ENCODE measurements at regions not wholly inside any gene's neighbourhood (a gene's known extent, or its start where the extent isn't known, plus 50 kb on each side); places are given as distances from the start of the nearest gene placed in this dataset.

DNA sequence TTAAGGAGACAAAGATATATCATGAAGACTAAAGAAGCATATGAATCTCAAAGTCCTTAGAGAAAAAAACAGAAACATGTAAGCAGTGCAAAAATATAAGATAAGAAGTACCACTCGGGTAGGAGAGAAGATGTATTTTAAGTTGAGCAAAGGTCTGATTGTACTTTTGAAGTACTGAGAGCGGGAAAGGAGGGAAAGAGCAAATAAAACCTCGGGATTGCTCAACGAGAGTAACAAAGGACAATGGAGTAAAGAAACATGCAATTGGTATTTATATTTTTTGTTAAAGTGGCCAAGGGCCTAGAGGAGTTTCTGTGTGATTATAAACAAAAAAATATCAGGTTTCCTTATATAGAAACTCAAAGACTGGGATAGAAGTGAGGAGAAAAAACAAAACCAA, 251.9 kb downstream of the LNPK start:
- Mint-ChIP-seq H3K27ac (no peak overlapping the region), H3K4me3 (no peak overlapping the region)

DNA sequence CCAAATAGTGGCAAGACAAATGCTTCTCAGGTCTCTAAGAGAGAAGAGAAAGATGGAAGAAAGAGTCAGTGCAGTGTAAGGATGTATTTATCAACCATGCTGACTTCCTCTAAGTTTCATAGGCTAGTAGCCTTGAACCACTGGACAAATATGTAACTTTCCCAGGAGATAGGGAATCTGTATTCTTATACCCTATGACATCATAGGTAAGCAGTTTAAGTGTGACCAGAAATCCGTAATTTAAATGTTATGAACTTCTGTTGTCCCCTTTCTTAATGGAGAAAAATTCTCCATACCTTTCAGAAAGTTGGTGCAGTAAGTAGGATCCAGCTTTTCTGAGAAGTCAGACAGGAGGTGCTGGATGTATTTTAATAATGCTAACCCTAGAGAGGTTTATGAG, 256.2 kb downstream of the LNPK start:
- TF ChIP-seq, protein P1, sequence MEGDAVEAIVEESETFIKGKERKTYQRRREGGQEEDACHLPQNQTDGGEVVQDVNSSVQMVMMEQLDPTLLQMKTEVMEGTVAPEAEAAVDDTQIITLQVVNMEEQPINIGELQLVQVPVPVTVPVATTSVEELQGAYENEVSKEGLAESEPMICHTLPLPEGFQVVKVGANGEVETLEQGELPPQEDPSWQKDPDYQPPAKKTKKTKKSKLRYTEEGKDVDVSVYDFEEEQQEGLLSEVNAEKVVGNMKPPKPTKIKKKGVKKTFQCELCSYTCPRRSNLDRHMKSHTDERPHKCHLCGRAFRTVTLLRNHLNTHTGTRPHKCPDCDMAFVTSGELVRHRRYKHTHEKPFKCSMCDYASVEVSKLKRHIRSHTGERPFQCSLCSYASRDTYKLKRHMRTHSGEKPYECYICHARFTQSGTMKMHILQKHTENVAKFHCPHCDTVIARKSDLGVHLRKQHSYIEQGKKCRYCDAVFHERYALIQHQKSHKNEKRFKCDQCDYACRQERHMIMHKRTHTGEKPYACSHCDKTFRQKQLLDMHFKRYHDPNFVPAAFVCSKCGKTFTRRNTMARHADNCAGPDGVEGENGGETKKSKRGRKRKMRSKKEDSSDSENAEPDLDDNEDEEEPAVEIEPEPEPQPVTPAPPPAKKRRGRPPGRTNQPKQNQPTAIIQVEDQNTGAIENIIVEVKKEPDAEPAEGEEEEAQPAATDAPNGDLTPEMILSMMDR (IDR thresholded peaks at IDR 0.05) = no peak
- no peaks in the 10 kb centered on the region for H3K4me1 Mint-ChIP-seq
- peaks cover 4% of the 10 kb centered on the region for H3K9me3 Mint-ChIP-seq
- DNase-seq = no peak
- no peak overlapping the region for H3K27ac Mint-ChIP-seq
- no peak overlapping the region for H3K4me3 Mint-ChIP-seq
- H3K36me3 Mint-ChIP-seq (ENCODE audit: low read depth) = no peaks in the 10 kb centered on the region
- peaks cover 3% of the 10 kb centered on the region for H3K27me3 Mint-ChIP-seq (ENCODE audit: low read depth, poor library complexity)

More for the DNA sequence above, 251.9 kb downstream of the LNPK start:
- H3K36me3 Mint-ChIP-seq (ENCODE audit: low read depth) = no peaks in the 10 kb centered on the region
- peaks cover 4% of the 10 kb centered on the region for H3K9me3 Mint-ChIP-seq
- no peak for DNase-seq
- peaks cover 2% of the 10 kb centered on the region for H3K4me1 Mint-ChIP-seq
- no peaks in the 10 kb centered on the region for H3K27me3 Mint-ChIP-seq (ENCODE audit: low read depth, poor library complexity)
- TF ChIP-seq, protein P1 (IDR thresholded peaks at IDR 0.05) = no peak

DNA sequence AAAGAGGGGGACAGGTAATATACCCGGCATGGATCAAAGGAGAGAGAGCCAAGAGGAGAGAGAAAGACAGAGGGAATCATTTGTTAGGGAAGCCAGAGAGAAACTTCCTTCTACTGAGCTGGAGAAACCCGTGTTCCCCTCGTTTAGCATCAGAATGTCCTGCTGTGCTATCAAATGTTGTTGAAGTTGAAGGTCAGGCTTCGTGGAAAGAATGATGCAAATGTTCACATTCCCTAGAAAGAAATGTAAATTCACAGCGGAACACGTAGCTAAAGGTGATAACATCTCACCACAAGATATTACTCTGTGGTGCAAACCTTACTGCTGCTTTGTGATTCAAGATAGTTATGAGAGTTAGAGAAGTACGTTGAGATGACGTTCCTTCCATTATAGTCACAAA, 258.1 kb downstream of the LNPK start:
- no peaks in the 10 kb centered on the region for H3K4me1 Mint-ChIP-seq
- TF ChIP-seq, protein P1 (IDR thresholded peaks at IDR 0.05) = no peak
- peaks cover 8% of the 10 kb centered on the region for H3K27me3 Mint-ChIP-seq (ENCODE audit: low read depth, poor library complexity)
- H3K9me3 Mint-ChIP-seq = no peaks in the 10 kb centered on the region
- no peak overlapping the region for H3K27ac Mint-ChIP-seq
- H3K4me3 Mint-ChIP-seq = no peak overlapping the region
- H3K36me3 Mint-ChIP-seq (ENCODE audit: low read depth) = no peaks in the 10 kb centered on the region
- DNase-seq = no peak

DNA sequence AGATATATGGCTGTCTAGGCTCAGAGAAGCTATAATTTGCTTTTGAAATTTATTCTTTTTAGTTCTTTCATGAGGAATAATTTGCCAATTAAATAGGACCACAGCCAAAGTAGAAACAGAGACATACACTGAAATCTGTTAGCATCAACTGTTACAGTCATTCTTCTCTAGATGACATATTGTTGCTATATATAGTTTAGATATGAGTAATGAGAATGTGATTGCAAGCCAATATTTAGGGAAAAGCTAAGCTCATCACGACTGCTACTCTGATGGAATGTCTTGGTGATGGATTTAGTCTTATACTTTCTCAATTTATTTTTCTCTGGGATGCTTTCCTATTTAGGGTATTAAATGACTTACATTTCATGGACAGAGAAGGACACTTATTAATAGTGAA, 259.1 kb downstream of the LNPK start:
- Mint-ChIP-seq H3K4me1 (no peaks in the 10 kb centered on the region), H3K4me3 (no peak overlapping the region), H3K9me3 (no peaks in the 10 kb centered on the region), H3K27me3 (ENCODE audit: low read depth, poor library complexity) (peaks cover 8% of the 10 kb centered on the region), H3K27ac (no peak overlapping the region), H3K36me3 (ENCODE audit: low read depth) (no peaks in the 10 kb centered on the region)
- DNase-seq = no peak
- TF ChIP-seq, protein P1 (IDR thresholded peaks at IDR 0.05) = no peak

DNA sequence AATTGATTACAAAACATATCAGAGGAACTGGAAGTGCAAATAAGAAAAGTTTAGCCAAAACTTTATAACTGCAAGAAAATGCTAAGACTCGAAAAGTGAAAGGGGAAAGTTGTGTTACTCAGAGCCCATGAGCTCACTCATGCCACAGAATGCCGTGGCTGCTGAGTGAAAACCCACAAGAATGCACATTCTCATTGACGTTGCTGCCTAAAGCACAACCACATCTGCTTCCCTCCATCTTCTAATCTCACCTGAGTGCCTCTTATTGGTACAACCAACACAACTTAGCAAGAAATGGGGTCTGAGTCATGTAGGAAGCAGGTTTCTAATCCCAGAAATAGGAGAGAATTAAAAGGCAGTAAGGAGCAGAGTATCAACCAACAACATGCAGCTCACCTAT, 259.7 kb downstream of the LNPK start:
- no peaks in the 10 kb centered on the region for H3K9me3 Mint-ChIP-seq

DNA sequence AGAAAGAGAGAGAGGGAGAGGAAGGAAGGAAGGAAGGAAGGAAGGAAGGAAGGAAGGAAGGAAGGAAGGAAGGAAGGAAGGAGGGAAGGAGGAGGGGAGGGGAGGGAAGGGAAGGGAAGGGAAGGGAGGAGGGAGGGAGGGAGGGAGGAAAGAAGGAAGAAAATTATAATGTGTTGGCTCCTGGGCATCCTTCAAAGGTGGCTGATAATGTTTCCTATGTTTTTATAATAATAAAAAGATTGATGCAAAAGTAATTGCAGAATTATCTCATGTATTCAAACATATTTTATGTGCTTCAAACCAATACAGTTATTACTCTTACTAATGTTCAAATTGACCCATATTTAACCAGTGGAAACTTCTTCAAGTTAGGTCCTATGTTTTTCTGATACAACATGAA, 260.9 kb downstream of the LNPK start:
- H3K4me1 Mint-ChIP-seq = peaks cover 4% of the 10 kb centered on the region

More for the DNA sequence above, 259.7 kb downstream of the LNPK start:
- no peak overlapping the region for H3K4me3 Mint-ChIP-seq
- H3K4me1 Mint-ChIP-seq = peaks cover 3% of the 10 kb centered on the region
- no peak overlapping the region for H3K27ac Mint-ChIP-seq
- peaks cover 11% of the 10 kb centered on the region for H3K27me3 Mint-ChIP-seq (ENCODE audit: low read depth, poor library complexity)
- TF ChIP-seq, protein P1 (IDR thresholded peaks at IDR 0.05) = no peak
- no peaks in the 10 kb centered on the region for H3K36me3 Mint-ChIP-seq (ENCODE audit: low read depth)
- DNase-seq = no peak

More for the DNA sequence above, 260.9 kb downstream of the LNPK start:
- H3K9me3 Mint-ChIP-seq = no peaks in the 10 kb centered on the region
- TF ChIP-seq, protein P1 (IDR thresholded peaks at IDR 0.05) = no peak
- peaks cover 11% of the 10 kb centered on the region for H3K27me3 Mint-ChIP-seq (ENCODE audit: low read depth, poor library complexity)
- no peak for DNase-seq
- H3K4me3 Mint-ChIP-seq = no peak overlapping the region
- no peaks in the 10 kb centered on the region for H3K36me3 Mint-ChIP-seq (ENCODE audit: low read depth)
- no peak overlapping the region for H3K27ac Mint-ChIP-seq

All from nephron progenitor cell (in vitro differentiated cells).